H9 (cell line): ENCODE measurements at regions not wholly inside any gene's neighbourhood (a gene's known extent, or its start where the extent isn't known, plus 50 kb on each side); places are given as distances from the start of the nearest gene placed in this dataset.

Experiments used
- DNase-seq: peaks from one replicate; pipeline ENCODE4 v3.0.0-alpha.2; 2017
- H2AFZ ChIP-seq: one replicate; pipeline ENCODE4 v1.6.1; 2013; ENCODE audit warnings: mild to moderate bottlenecking, low read length, control low read depth, moderate library complexity
- H2AK5ac ChIP-seq: 2 replicates; pipeline ENCODE4 v1.6.1; 2013; ENCODE audit warnings: low read length, control low read depth, mixed read lengths; ENCODE audit not compliant: insufficient read length
- H2BK120ac ChIP-seq: one replicate; pipeline ENCODE4 v1.6.1; 2013; ENCODE audit warnings: low read depth, mild to moderate bottlenecking, low read length, control low read depth, inconsistent platforms; ENCODE audit not compliant: poor library complexity, severe bottlenecking
- H2BK12ac ChIP-seq: 2 replicates; pipeline ENCODE4 v1.6.1; 2013; ENCODE audit warnings: low read length, control low read depth, mixed read lengths, low read depth; ENCODE audit not compliant: insufficient read length
- H2BK15ac ChIP-seq: 2 replicates; pipeline ENCODE4 v1.6.1; 2013; ENCODE audit warnings: low read depth, low read length, control low read depth
- H2BK20ac ChIP-seq: one replicate; pipeline ENCODE4 v1.6.1; 2013; ENCODE audit warnings: low read depth, mild to moderate bottlenecking, low read length, control low read depth, inconsistent platforms; ENCODE audit not compliant: poor library complexity, severe bottlenecking
- H2BK5ac ChIP-seq: 2 replicates; pipeline ENCODE4 v1.6.1; 2013; ENCODE audit warnings: low read length, control low read depth, mixed read lengths; ENCODE audit not compliant: insufficient read length
- H3K14ac ChIP-seq: 2 replicates; pipeline ENCODE4 v1.6.1; 2013; ENCODE audit warnings: low read length, control low read depth; ENCODE audit not compliant: insufficient read depth
- H3K18ac ChIP-seq: 2 replicates; pipeline ENCODE4 v1.6.1; 2013; ENCODE audit warnings: low read depth, mild to moderate bottlenecking, mixed read lengths, low read length, control low read depth; ENCODE audit not compliant: insufficient read length
- H3K23ac ChIP-seq: 2 replicates; pipeline ENCODE4 v1.6.1; 2013; ENCODE audit warnings: low read length, control low read depth, mixed read lengths, low read depth; ENCODE audit not compliant: insufficient read length
- H3K23me2 ChIP-seq: 2 replicates; pipeline ENCODE4 v1.6.1; 2013; ENCODE audit warnings: low read depth, mild to moderate bottlenecking, mixed read lengths, low read length, control low read depth; ENCODE audit not compliant: insufficient read length, poor library complexity, severe bottlenecking
- H3K27ac ChIP-seq: 2 replicates; pipeline ENCODE4 v1.5.1; 2013; ENCODE audit warnings: low read length, control low read depth, mixed read lengths, low read depth; ENCODE audit not compliant: insufficient read length
- H3K27me3 ChIP-seq: 2 replicates; pipeline ENCODE4 v1.6.1; 2013; ENCODE audit warnings: low read length, control low read depth, inconsistent platforms; ENCODE audit not compliant: insufficient read depth
- H3K4ac ChIP-seq: 2 replicates; pipeline ENCODE4 v1.6.1; 2013; ENCODE audit warnings: low read depth, mild to moderate bottlenecking, control low read depth, inconsistent platforms, low read length, moderate library complexity
- H3K4me1 ChIP-seq: 2 replicates; pipeline ENCODE4 v1.6.1; 2013; ENCODE audit warnings: low read length, control low read depth, inconsistent platforms; ENCODE audit not compliant: insufficient read depth
- H3K4me2 ChIP-seq: 2 replicates; pipeline ENCODE4 v1.6.1; 2013; ENCODE audit warnings: low read length, control low read depth, mixed read lengths; ENCODE audit not compliant: insufficient read length, insufficient read depth
- H3K56ac ChIP-seq: 2 replicates; pipeline ENCODE4 v1.6.1; 2013; ENCODE audit warnings: low read depth, mild to moderate bottlenecking, mixed read lengths, low read length, control low read depth; ENCODE audit not compliant: insufficient read length
- H3K79me1 ChIP-seq: 2 replicates; pipeline ENCODE4 v1.6.1; 2013; ENCODE audit warnings: low read depth, mild to moderate bottlenecking, moderate library complexity, low read length, control low read depth, inconsistent platforms; ENCODE audit not compliant: insufficient read depth, poor library complexity, severe bottlenecking
- H3K79me2 ChIP-seq: 2 replicates; pipeline ENCODE4 v1.6.1; 2013; ENCODE audit warnings: low read length, control low read depth, inconsistent platforms; ENCODE audit not compliant: insufficient read depth
- H3K9ac ChIP-seq: 2 replicates; pipeline ENCODE4 v1.6.1; 2013; ENCODE audit warnings: low read length, control low read depth, mixed read lengths; ENCODE audit not compliant: insufficient read length; ENCODE audit errors: extremely low read depth
- H3K9me3 ChIP-seq: one replicate; pipeline ENCODE4 v1.6.1; 2013; ENCODE audit warnings: low read depth, low read length, inconsistent platforms; ENCODE audit not compliant: control insufficient read depth
- H3T11ph ChIP-seq: one replicate; pipeline ENCODE4 v1.6.1; 2013; ENCODE audit warnings: mild to moderate bottlenecking, low read length, control low read depth, inconsistent platforms
- H4K20me1 ChIP-seq: one replicate; pipeline ENCODE4 v1.6.1; 2013; ENCODE audit not compliant: control insufficient read depth, insufficient read length, insufficient read depth
- H4K5ac ChIP-seq: 2 replicates; pipeline ENCODE4 v1.6.1; 2013; ENCODE audit warnings: low read depth, mild to moderate bottlenecking, mixed read lengths, low read length, control low read depth; ENCODE audit not compliant: insufficient read length
- H4K8ac ChIP-seq: replicated peaks from 2 replicates; pipeline ENCODE4 v1.6.1; 2013; ENCODE audit warnings: low read length, control low read depth, mixed read lengths, low read depth; ENCODE audit not compliant: insufficient read length
- H4K91ac ChIP-seq: 2 replicates; pipeline ENCODE4 v1.6.1; 2013; ENCODE audit warnings: low read depth, mild to moderate bottlenecking, moderate library complexity, mixed read lengths, low read length, control low read depth; ENCODE audit not compliant: insufficient read length
- H3K27ac Mint-ChIP-seq, 3 experiments: 2 replicates in 2 of 3; 3 replicates in 1 of 3; pipeline ENCODE4 v1.8.0; 2020 to 2021; ENCODE audit warnings: mixed read lengths in 3 of 3, mild to moderate bottlenecking in 1 of 3, moderate library complexity in 1 of 3
- H3K27me3 Mint-ChIP-seq: 2 replicates; pipeline ENCODE4 v1.8.0; 2021; ENCODE audit warnings: low read depth, mild to moderate bottlenecking, moderate library complexity, mixed read lengths
- H3K36me3 Mint-ChIP-seq, 3 experiments: 2 replicates in 2 of 3; 3 replicates in 1 of 3; pipeline ENCODE4 v1.8.0; 2020 to 2021; ENCODE audit warnings: low read depth in 3 of 3, mixed read lengths in 3 of 3; ENCODE audit not compliant: insufficient read depth in 1 of 3
- H3K4me1 Mint-ChIP-seq, 2 experiments: 2 replicates each; pipeline ENCODE4 v1.8.0; 2020; ENCODE audit warnings: mixed read lengths in 2 of 2
- H3K4me3 Mint-ChIP-seq, 2 experiments: 2 replicates in 1 of 2; 3 replicates in 1 of 2; pipeline ENCODE4 v1.8.0; 2020 to 2021; ENCODE audit warnings: mild to moderate bottlenecking in 2 of 2, mixed read lengths in 2 of 2, moderate library complexity in 1 of 2
- H3K9me3 Mint-ChIP-seq, 2 experiments: 2 replicates in 1 of 2; 3 replicates in 1 of 2; pipeline ENCODE4 v1.8.0; 2020; ENCODE audit warnings: mild to moderate bottlenecking in 2 of 2, mixed read lengths in 2 of 2, moderate library complexity in 1 of 2
- TF ChIP-seq, protein P1 (sequence below): fragments of 200-600 bp; sonication (generic); conservative IDR thresholded peaks from 3 replicates; pipeline ENCODE4 v1.8.0; 2021; ENCODE audit warnings: antibody characterized with exemption, mild to moderate bottlenecking

DNA sequence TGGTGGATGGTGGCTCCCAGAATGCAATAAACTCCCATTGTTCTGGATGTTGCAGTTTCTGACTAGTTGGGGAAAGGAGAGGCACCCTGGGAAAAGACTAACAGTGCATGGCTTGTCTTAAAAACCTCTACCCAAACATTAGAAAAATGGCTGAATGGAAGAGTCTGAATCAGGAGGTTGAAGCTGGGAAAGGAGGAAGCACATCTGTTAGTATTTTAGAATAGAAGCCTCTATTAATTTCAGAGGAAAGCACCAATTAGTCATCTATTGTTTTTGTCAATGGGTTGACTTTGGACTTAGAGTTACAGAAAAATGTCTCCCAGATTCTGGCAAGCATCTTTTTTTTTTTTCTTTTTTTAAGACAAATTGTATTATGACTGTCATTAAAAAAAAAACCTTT lies 56.1 kb upstream of the ELMO1 start:
- Histone ChIP-seq H2BK20ac (no peak overlapping the region), H3T11ph (no peak overlapping the region)
- no peak overlapping the region for H3K27ac Mint-ChIP-seq

More for the DNA sequence above, 56.1 kb upstream of the ELMO1 start:
- Histone ChIP-seq H3K79me1 (no peaks in the 10 kb centered on the region), H3K9ac (no peak overlapping the region), H4K20me1 (no peaks in the 10 kb centered on the region), H3K23me2 (no peaks in the 10 kb centered on the region), H4K91ac (no peak overlapping the region), H3K4ac (no peak overlapping the region), H4K5ac (no peak overlapping the region), H3K27ac (no peak overlapping the region), H3K4me1 (no peaks in the 10 kb centered on the region), H2BK120ac (no peak overlapping the region), H2AFZ (no peak overlapping the region), H3K56ac (no peak overlapping the region), H3K4me2 (no peak overlapping the region), H3K9me3 (no peaks in the 10 kb centered on the region), H4K8ac (no peak overlapping the region), H2BK12ac (no peak overlapping the region), H3K79me2 (no peaks in the 10 kb centered on the region), H3K14ac (no peak overlapping the region), H3K23ac (no peak overlapping the region), H2BK15ac (no peak overlapping the region), H2AK5ac (no peak overlapping the region), H2BK5ac (no peak overlapping the region), H3K18ac (no peak overlapping the region), H3K27me3 (no peaks in the 10 kb centered on the region)
- H3K36me3 Mint-ChIP-seq = no peaks in the 10 kb centered on the region
- TF ChIP-seq, protein P1, sequence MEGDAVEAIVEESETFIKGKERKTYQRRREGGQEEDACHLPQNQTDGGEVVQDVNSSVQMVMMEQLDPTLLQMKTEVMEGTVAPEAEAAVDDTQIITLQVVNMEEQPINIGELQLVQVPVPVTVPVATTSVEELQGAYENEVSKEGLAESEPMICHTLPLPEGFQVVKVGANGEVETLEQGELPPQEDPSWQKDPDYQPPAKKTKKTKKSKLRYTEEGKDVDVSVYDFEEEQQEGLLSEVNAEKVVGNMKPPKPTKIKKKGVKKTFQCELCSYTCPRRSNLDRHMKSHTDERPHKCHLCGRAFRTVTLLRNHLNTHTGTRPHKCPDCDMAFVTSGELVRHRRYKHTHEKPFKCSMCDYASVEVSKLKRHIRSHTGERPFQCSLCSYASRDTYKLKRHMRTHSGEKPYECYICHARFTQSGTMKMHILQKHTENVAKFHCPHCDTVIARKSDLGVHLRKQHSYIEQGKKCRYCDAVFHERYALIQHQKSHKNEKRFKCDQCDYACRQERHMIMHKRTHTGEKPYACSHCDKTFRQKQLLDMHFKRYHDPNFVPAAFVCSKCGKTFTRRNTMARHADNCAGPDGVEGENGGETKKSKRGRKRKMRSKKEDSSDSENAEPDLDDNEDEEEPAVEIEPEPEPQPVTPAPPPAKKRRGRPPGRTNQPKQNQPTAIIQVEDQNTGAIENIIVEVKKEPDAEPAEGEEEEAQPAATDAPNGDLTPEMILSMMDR = no peak
- peaks cover 0 to 3% of the 10 kb centered on the region in 2 experiments; a peak in 2 of 4 replicates for H3K4me1 Mint-ChIP-seq
- no peak overlapping the region for H3K4me3 Mint-ChIP-seq
- DNase-seq = no peak
- no peaks in the 10 kb centered on the region for H3K9me3 Mint-ChIP-seq
- H3K27me3 Mint-ChIP-seq = no peaks in the 10 kb centered on the region
